WTC11 (cell line): ENCODE measurements at regions not wholly inside any gene's neighbourhood (a gene's known extent, or its start where the extent isn't known, plus 50 kb on each side); places are given as distances from the start of the nearest gene placed in this dataset.

ENCODE experiments used
- ATAC-seq: fragments of 200-7000 bp; cut with Tn5 transposase; 2 replicates; pipeline ENCODE4 v1.10.0; 2021; ENCODE audit warnings: mild to moderate bottlenecking, moderate library complexity
- CTCF ChIA-PET: fragments of 300-600 bp; sonication (Branson Sonifier 250); formaldehyde crosslinking; loops from one replicate; lab custom pipeline; 2021; ENCODE audit warnings: antibody characterized with exemption; lab: Charles Lee
- POLR2A ChIA-PET: fragments of 350-600 bp; sonication (Branson Sonifier 250); formaldehyde crosslinking; loops from one replicate; lab custom pipeline; 2021; ENCODE audit warnings: antibody characterized with exemption; lab: Charles Lee
- DNase-seq: peaks from one replicate; pipeline ENCODE4 v3.0.0; 2021; ENCODE audit warnings: low spot score
- H3K27ac Mint-ChIP-seq: 2 replicates; pipeline ENCODE4 v1.8.0; 2021; ENCODE audit warnings: mixed read lengths
- H3K27me3 Mint-ChIP-seq: 2 replicates; pipeline ENCODE4 v1.8.0; 2021; ENCODE audit warnings: low read depth, mild to moderate bottlenecking, moderate library complexity, mixed read lengths
- H3K36me3 Mint-ChIP-seq: 2 replicates; pipeline ENCODE4 v1.8.0; 2021; ENCODE audit warnings: mixed read lengths
- H3K4me1 Mint-ChIP-seq: 2 replicates; pipeline ENCODE4 v1.8.0; 2022; ENCODE audit warnings: mixed read lengths
- H3K4me3 Mint-ChIP-seq: 2 replicates; pipeline ENCODE4 v1.8.0; 2021; ENCODE audit warnings: mild to moderate bottlenecking, moderate library complexity, mixed read lengths
- H3K9me3 Mint-ChIP-seq: 2 replicates; pipeline ENCODE4 v1.8.0; 2021; ENCODE audit warnings: mixed read lengths
- CBFB ChIP-seq: sonication (generic); formaldehyde crosslinking; IDR thresholded peaks from 2 replicates; pipeline ENCODE4 v1.8.1; 2022; ENCODE audit warnings: mild to moderate bottlenecking, low read depth, missing genetic modification reagents
- CREB1 ChIP-seq: sonication (generic); formaldehyde crosslinking; IDR thresholded peaks from 2 replicates; pipeline ENCODE4 v1.8.0; 2023; ENCODE audit warnings: mild to moderate bottlenecking, missing genetic modification reagents
- FOXJ3 ChIP-seq: sonication (generic); formaldehyde crosslinking; IDR thresholded peaks from 2 replicates; pipeline ENCODE4 v1.9.0; 2021; ENCODE audit warnings: missing genetic modification reagents, mild to moderate bottlenecking, borderline replicate concordance
- FOXK1 ChIP-seq: sonication (generic); formaldehyde crosslinking; IDR thresholded peaks from 2 replicates; pipeline ENCODE4 v1.8.0; 2022; ENCODE audit warnings: mild to moderate bottlenecking, moderate library complexity, missing genetic modification reagents
- FOXP1 ChIP-seq: sonication (generic); formaldehyde crosslinking; IDR thresholded peaks from 2 replicates; pipeline ENCODE4 v1.8.0; 2022; ENCODE audit warnings: missing genetic modification reagents, mild to moderate bottlenecking, moderate library complexity, borderline replicate concordance
- GABPB1 ChIP-seq: sonication (generic); formaldehyde crosslinking; IDR thresholded peaks from 2 replicates; pipeline ENCODE4 v1.8.1; 2023; ENCODE audit warnings: mild to moderate bottlenecking, missing genetic modification reagents
- MXD4 ChIP-seq: fragments of 250-450 bp; sonication (Bioruptor Pico); IDR thresholded peaks from 2 replicates; pipeline ENCODE4 v1.8.0; 2021; ENCODE audit warnings: mild to moderate bottlenecking, moderate library complexity, borderline replicate concordance
- NFATC4 ChIP-seq: fragments of 250-450 bp; sonication (Bioruptor Pico); IDR thresholded peaks from 2 replicates; pipeline ENCODE4 v1.9.0; 2021; ENCODE audit warnings: mild to moderate bottlenecking
- NR1H2 ChIP-seq: sonication (generic); formaldehyde crosslinking; IDR thresholded peaks from 2 replicates; pipeline ENCODE4 v1.9.0; 2021; ENCODE audit warnings: mild to moderate bottlenecking, moderate library complexity, missing genetic modification reagents
- RELA ChIP-seq: sonication (generic); formaldehyde crosslinking; IDR thresholded peaks from 2 replicates; pipeline ENCODE4 v1.8.1; 2022; ENCODE audit warnings: missing genetic modification reagents, mild to moderate bottlenecking, borderline replicate concordance
- SMAD3 ChIP-seq: sonication (generic); formaldehyde crosslinking; IDR thresholded peaks from 2 replicates; pipeline ENCODE4 v1.8.0; 2022; ENCODE audit warnings: missing genetic modification reagents, mild to moderate bottlenecking, borderline replicate concordance
- SOX15 ChIP-seq: fragments of 250-450 bp; sonication (Bioruptor Pico); IDR thresholded peaks from 2 replicates; pipeline ENCODE4 v1.9.0; 2021; ENCODE audit warnings: mild to moderate bottlenecking
- TCF7 ChIP-seq: sonication (generic); formaldehyde crosslinking; IDR thresholded peaks from 2 replicates; pipeline ENCODE4 v1.8.0; 2022; ENCODE audit warnings: mild to moderate bottlenecking, low read depth, missing genetic modification reagents, moderate library complexity
- TEAD1 ChIP-seq: sonication (generic); formaldehyde crosslinking; IDR thresholded peaks from 2 replicates; pipeline ENCODE4 v1.8.0; 2022; ENCODE audit warnings: mild to moderate bottlenecking, missing genetic modification reagents
- ZNF396 ChIP-seq: fragments of 250-450 bp; sonication (Bioruptor Pico); IDR thresholded peaks from 2 replicates; pipeline ENCODE4 v1.8.0; 2021; ENCODE audit warnings: mild to moderate bottlenecking, moderate library complexity, borderline replicate concordance
- ZNF423 ChIP-seq: fragments of 250-450 bp; sonication (Bioruptor Pico); IDR thresholded peaks from 2 replicates; pipeline ENCODE4 v2.1.2; 2022; ENCODE audit warnings: mild to moderate bottlenecking, moderate library complexity
- TF ChIP-seq, protein P1 (sequence below): sonication (generic); formaldehyde crosslinking; IDR thresholded peaks from 2 replicates; pipeline ENCODE4 v1.8.1; 2023; ENCODE audit warnings: mild to moderate bottlenecking, missing genetic modification reagents, moderate library complexity
- TF ChIP-seq, protein P2 (sequence below): sonication (generic); formaldehyde crosslinking; IDR thresholded peaks from 2 replicates; pipeline ENCODE4 v1.8.1; 2023; ENCODE audit warnings: mild to moderate bottlenecking, moderate library complexity, missing genetic modification reagents
- TF ChIP-seq, protein P3 (sequence below): fragments of 250-450 bp; sonication (Bioruptor Pico); IDR thresholded peaks from 2 replicates; pipeline ENCODE4 v1.9.0; 2021; ENCODE audit warnings: moderate library complexity, mild to moderate bottlenecking, inconsistent platforms, borderline replicate concordance
- TF ChIP-seq, protein P4 (sequence below): sonication (generic); formaldehyde crosslinking; IDR thresholded peaks from 2 replicates; pipeline ENCODE4 v1.8.1; 2022; ENCODE audit warnings: missing genetic modification reagents, borderline replicate concordance
- TF ChIP-seq, protein P5 (sequence below): fragments of 250-450 bp; sonication (Bioruptor Pico); IDR thresholded peaks from 2 replicates; pipeline ENCODE4 v1.8.0; 2021; ENCODE audit warnings: mild to moderate bottlenecking
- TF ChIP-seq, protein P6 (sequence below): sonication (generic); formaldehyde crosslinking; IDR thresholded peaks from 2 replicates; pipeline ENCODE4 v1.8.0; 2022; ENCODE audit warnings: missing genetic modification reagents
- TF ChIP-seq, protein P7 (sequence below): sonication (generic); formaldehyde crosslinking; conservative IDR thresholded peaks from 2 replicates; pipeline ENCODE4 v1.8.1; 2022; ENCODE audit warnings: mild to moderate bottlenecking, missing genetic modification reagents

DNA sequence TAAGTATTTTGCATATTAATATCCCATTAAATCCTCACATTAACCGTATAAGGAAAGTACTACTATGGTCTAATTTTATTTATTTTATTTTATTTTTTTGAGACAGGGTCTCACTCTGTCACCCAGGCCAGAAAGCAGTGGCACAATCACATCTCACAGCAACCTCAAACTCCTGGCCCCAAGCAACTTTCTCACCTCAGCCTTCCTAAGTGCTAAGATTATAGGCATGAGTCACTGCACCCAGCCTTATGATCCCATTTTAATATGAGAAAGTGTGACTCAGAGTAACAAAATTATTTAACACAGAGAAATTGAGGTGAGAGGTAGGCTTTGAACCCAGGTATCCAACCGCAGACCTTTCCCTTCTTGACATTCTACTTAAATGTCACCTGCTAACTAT is 330.0 kb upstream of the POU3F3 start:
- ATAC-seq (no peak), DNase-seq (no peak)
- ChIA-PET CTCF (no interaction called here), POLR2A (no interaction called here)
- no peak overlapping the region for H3K27ac Mint-ChIP-seq
- H3K27me3 Mint-ChIP-seq = no peaks in the 10 kb centered on the region; the same call in 1 of the 2 replicates
- H3K9me3 Mint-ChIP-seq = peaks cover 13% of the 10 kb centered on the region
- no peak overlapping the region for H3K4me3 Mint-ChIP-seq
- no peaks in the 10 kb centered on the region for H3K36me3 Mint-ChIP-seq
- peaks cover 13% of the 10 kb centered on the region for H3K4me1 Mint-ChIP-seq
- TF ChIP-seq, protein P1, sequence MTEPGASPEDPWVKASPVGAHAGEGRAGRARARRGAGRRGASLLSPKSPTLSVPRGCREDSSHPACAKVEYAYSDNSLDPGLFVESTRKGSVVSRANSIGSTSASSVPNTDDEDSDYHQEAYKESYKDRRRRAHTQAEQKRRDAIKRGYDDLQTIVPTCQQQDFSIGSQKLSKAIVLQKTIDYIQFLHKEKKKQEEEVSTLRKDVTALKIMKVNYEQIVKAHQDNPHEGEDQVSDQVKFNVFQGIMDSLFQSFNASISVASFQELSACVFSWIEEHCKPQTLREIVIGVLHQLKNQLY (CRISPR knock-in tag) = no peak
- TF ChIP-seq FOXJ3 = no peak
- TF ChIP-seq, protein P2, sequence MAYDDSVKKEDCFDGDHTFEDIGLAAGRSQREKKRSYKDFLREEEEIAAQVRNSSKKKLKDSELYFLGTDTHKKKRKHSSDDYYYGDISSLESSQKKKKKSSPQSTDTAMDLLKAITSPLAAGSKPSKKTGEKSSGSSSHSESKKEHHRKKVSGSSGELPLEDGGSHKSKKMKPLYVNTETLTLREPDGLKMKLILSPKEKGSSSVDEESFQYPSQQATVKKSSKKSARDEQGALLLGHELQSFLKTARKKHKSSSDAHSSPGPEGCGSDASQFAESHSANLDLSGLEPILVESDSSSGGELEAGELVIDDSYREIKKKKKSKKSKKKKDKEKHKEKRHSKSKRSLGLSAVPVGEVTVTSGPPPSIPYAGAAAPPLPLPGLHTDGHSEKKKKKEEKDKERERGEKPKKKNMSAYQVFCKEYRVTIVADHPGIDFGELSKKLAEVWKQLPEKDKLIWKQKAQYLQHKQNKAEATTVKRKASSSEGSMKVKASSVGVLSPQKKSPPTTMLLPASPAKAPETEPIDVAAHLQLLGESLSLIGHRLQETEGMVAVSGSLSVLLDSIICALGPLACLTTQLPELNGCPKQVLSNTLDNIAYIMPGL (CRISPR knock-in tag) = no peak
- TF ChIP-seq, protein P3, sequence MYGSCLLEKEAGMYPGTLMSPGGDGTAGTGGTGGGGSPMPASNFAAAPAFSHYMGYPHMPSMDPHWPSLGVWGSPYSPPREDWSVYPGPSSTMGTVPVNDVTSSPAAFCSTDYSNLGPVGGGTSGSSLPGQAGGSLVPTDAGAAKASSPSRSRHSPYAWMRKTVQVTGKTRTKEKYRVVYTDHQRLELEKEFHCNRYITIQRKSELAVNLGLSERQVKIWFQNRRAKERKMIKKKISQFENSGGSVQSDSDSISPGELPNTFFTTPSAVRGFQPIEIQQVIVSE = no peak
- no peak for TF ChIP-seq GABPB1 (CRISPR knock-in tag)
- TF ChIP-seq, protein P4, sequence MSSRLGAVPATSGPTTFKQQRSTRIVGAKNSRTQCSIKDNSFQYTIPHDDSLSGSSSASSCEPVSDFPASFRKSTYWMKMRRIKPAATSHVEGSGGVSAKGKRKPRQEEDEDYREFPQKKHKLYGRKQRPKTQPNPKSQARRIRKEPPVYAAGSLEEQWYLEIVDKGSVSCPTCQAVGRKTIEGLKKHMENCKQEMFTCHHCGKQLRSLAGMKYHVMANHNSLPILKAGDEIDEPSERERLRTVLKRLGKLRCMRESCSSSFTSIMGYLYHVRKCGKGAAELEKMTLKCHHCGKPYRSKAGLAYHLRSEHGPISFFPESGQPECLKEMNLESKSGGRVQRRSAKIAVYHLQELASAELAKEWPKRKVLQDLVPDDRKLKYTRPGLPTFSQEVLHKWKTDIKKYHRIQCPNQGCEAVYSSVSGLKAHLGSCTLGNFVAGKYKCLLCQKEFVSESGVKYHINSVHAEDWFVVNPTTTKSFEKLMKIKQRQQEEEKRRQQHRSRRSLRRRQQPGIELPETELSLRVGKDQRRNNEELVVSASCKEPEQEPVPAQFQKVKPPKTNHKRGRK = no peak
- TF ChIP-seq TEAD1 (CRISPR knock-in tag) = no peak
- TF ChIP-seq, protein P5, sequence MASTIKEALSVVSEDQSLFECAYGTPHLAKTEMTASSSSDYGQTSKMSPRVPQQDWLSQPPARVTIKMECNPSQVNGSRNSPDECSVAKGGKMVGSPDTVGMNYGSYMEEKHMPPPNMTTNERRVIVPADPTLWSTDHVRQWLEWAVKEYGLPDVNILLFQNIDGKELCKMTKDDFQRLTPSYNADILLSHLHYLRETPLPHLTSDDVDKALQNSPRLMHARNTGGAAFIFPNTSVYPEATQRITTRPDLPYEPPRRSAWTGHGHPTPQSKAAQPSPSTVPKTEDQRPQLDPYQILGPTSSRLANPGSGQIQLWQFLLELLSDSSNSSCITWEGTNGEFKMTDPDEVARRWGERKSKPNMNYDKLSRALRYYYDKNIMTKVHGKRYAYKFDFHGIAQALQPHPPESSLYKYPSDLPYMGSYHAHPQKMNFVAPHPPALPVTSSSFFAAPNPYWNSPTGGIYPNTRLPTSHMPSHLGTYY (CRISPR knock-in tag) = no peak
- TF ChIP-seq NR1H2 (CRISPR knock-in tag) = no peak
- TF ChIP-seq, protein P6, sequence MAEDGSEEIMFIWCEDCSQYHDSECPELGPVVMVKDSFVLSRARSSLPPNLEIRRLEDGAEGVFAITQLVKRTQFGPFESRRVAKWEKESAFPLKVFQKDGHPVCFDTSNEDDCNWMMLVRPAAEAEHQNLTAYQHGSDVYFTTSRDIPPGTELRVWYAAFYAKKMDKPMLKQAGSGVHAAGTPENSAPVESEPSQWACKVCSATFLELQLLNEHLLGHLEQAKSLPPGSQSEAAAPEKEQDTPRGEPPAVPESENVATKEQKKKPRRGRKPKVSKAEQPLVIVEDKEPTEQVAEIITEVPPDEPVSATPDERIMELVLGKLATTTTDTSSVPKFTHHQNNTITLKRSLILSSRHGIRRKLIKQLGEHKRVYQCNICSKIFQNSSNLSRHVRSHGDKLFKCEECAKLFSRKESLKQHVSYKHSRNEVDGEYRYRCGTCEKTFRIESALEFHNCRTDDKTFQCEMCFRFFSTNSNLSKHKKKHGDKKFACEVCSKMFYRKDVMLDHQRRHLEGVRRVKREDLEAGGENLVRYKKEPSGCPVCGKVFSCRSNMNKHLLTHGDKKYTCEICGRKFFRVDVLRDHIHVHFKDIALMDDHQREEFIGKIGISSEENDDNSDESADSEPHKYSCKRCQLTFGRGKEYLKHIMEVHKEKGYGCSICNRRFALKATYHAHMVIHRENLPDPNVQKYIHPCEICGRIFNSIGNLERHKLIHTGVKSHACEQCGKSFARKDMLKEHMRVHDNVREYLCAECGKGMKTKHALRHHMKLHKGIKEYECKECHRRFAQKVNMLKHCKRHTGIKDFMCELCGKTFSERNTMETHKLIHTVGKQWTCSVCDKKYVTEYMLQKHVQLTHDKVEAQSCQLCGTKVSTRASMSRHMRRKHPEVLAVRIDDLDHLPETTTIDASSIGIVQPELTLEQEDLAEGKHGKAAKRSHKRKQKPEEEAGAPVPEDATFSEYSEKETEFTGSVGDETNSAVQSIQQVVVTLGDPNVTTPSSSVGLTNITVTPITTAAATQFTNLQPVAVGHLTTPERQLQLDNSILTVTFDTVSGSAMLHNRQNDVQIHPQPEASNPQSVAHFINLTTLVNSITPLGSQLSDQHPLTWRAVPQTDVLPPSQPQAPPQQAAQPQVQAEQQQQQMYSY (CRISPR knock-in tag) = no peak
- TF ChIP-seq TCF7 (CRISPR knock-in tag) = no peak
- no peak for TF ChIP-seq CREB1 (CRISPR knock-in tag)
- TF ChIP-seq RELA = no peak
- no peak for TF ChIP-seq SMAD3 (CRISPR knock-in tag)
- no peak for TF ChIP-seq SOX15 (CRISPR knock-in tag)

DNA sequence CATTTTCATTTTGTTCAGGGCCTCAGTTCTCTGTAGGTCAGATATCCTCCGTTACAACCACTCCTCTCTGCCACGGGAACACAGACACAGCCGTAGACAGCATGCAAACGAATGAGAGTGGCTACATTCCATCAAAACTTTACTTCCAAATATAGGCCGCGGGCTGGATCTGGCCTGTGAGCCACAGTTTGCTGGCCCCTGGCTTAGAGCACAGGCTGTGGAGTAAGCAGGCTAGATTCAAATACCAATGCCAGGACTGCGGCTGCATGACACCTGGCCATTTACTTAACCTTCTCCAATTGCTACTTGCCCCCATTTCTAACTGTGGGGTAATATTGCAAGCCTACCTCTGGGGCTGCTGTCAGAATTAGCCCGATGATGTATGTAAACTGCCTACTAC is 325.8 kb upstream of the POU3F3 start:
- no peak overlapping the region for H3K4me3 Mint-ChIP-seq
- no peaks in the 10 kb centered on the region; the same call in 1 of the 2 replicates for H3K27me3 Mint-ChIP-seq
- ChIA-PET CTCF (no interaction called here), POLR2A (no interaction called here)
- DNase-seq = no peak
- H3K9me3 Mint-ChIP-seq = peaks cover 18% of the 10 kb centered on the region
- no peak for ATAC-seq
- no peaks in the 10 kb centered on the region for H3K4me1 Mint-ChIP-seq
- no peaks in the 10 kb centered on the region for H3K36me3 Mint-ChIP-seq
- no peak overlapping the region for H3K27ac Mint-ChIP-seq
- TF ChIP-seq ZNF423 (CRISPR knock-in tag) (no peak), MXD4 (CRISPR knock-in tag) (no peak), CBFB (CRISPR knock-in tag) (no peak), ZNF396 (no peak), NFATC4 (CRISPR knock-in tag) (no peak), FOXP1 (CRISPR knock-in tag) (no peak), CREB1 (CRISPR knock-in tag) (no peak), FOXK1 (CRISPR knock-in tag) (no peak)
- TF ChIP-seq, protein P2 (CRISPR knock-in tag) = no peak
- TF ChIP-seq, protein P7, sequence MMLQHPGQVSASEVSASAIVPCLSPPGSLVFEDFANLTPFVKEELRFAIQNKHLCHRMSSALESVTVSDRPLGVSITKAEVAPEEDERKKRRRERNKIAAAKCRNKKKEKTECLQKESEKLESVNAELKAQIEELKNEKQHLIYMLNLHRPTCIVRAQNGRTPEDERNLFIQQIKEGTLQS (CRISPR knock-in tag) = no peak
- TF ChIP-seq, protein P4 = no peak
